Suppressor macrophage treated with lipopolysaccharide for 1 hour (primary cell): ENCODE measurements at regions not wholly inside any gene's neighbourhood (a gene's known extent, or its start where the extent isn't known, plus 50 kb on each side); places are given as distances from the start of the nearest gene placed in this dataset.

Experiments used
- DNase-seq, 3 donors: peaks; one replicate each; pipeline ENCODE4 v3.0.0-alpha.2; 2020 to 2022

GRCh38 chr2:111676291-111676822 lies 207.6 kb downstream of the ANAPC1 start:
- DNase-seq, result no peak

GRCh38 chr2:111678161-111678560 lies 205.8 kb downstream of the ANAPC1 start:
- no peak for DNase-seq

GRCh38 chr2:111678651-111679050 lies 205.3 kb downstream of the ANAPC1 start:
- peak; percentile 49 to 51 (median 51) for DNase-seq

- peak; percentile 65 to 88 (median 87) for DNase-seq
These were observed 204.8 kb downstream of the ANAPC1 start for GRCh38 chr2:111679202-111679601.

- no peak for DNase-seq
These were observed 199.4 kb downstream of the ANAPC1 start for GRCh38 chr2:111684611-111685010.

GRCh38 chr2:111685342-111685741 lies 198.7 kb downstream of the ANAPC1 start:
- DNase-seq, result no peak

GRCh38 chr2:111686994-111687393 lies 197.0 kb downstream of the ANAPC1 start:
- DNase-seq, result no peak

- DNase-seq, result no peak
These were observed 196.1 kb downstream of the ANAPC1 start for GRCh38 chr2:111687911-111688310.

GRCh38 chr2:111688482-111688881 lies 195.5 kb downstream of the ANAPC1 start:
- no peak for DNase-seq

GRCh38 chr2:111689174-111689573 lies 194.8 kb downstream of the ANAPC1 start:
- no peak for DNase-seq

GRCh38 chr2:111689941-111690340 lies 194.1 kb downstream of the ANAPC1 start:
- DNase-seq, result no peak

GRCh38 chr2:111691164-111691875 lies 192.7 kb downstream of the ANAPC1 start:
- no peak for DNase-seq

- no peak for DNase-seq
These were observed 191.7 kb downstream of the ANAPC1 start for GRCh38 chr2:111692311-111692710.

GRCh38 chr2:111694700-111695101 lies 189.3 kb downstream of the ANAPC1 start:
- peak; percentile 34 to 60 (median 43) for DNase-seq

GRCh38 chr2:111695441-111696007 lies 188.5 kb downstream of the ANAPC1 start:
- DNase-seq, result no peak

GRCh38 chr2:111696226-111696625 lies 187.8 kb downstream of the ANAPC1 start:
- no peak for DNase-seq

GRCh38 chr2:111697560-111697959 lies 186.4 kb downstream of the ANAPC1 start:
- no peak for DNase-seq

GRCh38 chr2:111698089-111698488 lies 185.9 kb downstream of the ANAPC1 start:
- DNase-seq, result no peak

GRCh38 chr2:111698743-111699554 lies 185.0 kb downstream of the ANAPC1 start:
- peak; percentile 91 to 97 (median 95) for DNase-seq

GRCh38 chr2:111701266-111701665 lies 182.7 kb downstream of the ANAPC1 start:
- no peak for DNase-seq

- no peak for DNase-seq
These were observed 182.2 kb downstream of the ANAPC1 start for GRCh38 chr2:111701798-111702118.

- DNase-seq, result peak; percentile 76 to 82 (median 78)
These were observed 181.7 kb downstream of the ANAPC1 start for GRCh38 chr2:111702119-111702803.

- no peak for DNase-seq
These were observed 181.2 kb downstream of the ANAPC1 start for GRCh38 chr2:111702804-111703196.
